ENCODE measurements at regions not wholly inside any gene's neighbourhood (a gene's known extent, or its start where the extent isn't known, plus 50 kb on each side); places are given as distances from the start of the nearest gene placed in this dataset.

DNA sequence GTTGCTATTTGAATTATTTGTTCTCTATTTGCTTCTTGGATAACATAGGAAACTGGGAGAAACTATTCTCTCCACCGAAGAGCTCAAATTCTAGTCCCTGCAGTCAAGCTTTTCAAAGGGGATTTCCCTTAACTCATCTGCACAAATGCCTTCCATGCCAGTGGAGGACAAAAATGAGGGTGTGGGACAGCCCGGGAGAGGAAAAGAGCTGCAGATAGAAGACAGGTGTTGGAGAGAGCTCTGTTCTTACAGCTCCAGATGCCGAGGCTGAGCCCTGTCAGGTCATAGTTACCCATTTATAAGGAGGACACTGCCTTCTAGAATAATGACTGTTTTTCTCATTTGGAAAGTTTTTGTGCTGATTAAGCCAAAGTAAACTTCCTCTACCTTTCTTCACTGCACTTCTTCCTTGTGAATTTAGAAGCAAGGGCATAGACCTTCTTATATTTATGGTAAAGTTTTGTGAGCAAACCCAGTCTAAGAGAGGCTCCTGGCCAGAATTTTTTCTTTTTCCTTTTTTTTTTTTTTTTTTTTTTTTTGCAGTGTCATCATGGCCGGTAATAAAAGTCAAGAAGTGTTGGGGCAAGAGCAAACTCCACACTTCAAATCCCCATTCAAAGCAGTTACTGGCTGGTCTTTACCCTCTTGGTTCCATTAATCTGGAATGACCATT, 177.2 kb downstream of the ABCC12 start:
- TF ChIP-seq CTCF (IDR thresholded peaks at IDR 0.05) (no peak), POLR2A (IDR thresholded peaks at IDR 0.05) (no peak)
